Pancreas (tissue), 10 donors: ENCODE measurements at regions not wholly inside any gene's neighbourhood (a gene's known extent, or its start where the extent isn't known, plus 50 kb on each side); places are given as distances from the start of the nearest gene placed in this dataset.

Experiments used
- ATAC-seq, 4 donors: fragments of 200-7000 bp; cut with Tn5 transposase; one replicate each; pipeline versions ENCODE4 v1.8.0 to v1.9.1; 2020; ENCODE audit warnings: mild to moderate bottlenecking in 4 of 4, moderate library complexity in 4 of 4
- DNase-seq, 6 donors: peaks; one replicate each; pipeline ENCODE4 v3.0.0-alpha.2; 2020
- FAIRE-seq: peaks from 2 replicates; lab custom pipeline; 2012; peaks lifted over from hg19 to GRCh38; lab: Jason Lieb, UNC
- H3K27ac ChIP-seq, 4 donors: fragments of 200-600 bp; sonication (generic); 1 replicate in 3 of 4; 2 replicates in 1 of 4; pipeline versions ENCODE4 v1.5.0 to v1.8.0; 2020
- H3K27me3 ChIP-seq, 4 donors: fragments of 200-600 bp; one replicate each; pipeline ENCODE4 v1.8.0; 2021
- H3K36me3 ChIP-seq, 3 donors: fragments of 200-600 bp; sonication (generic) in 1 of 3; one replicate each; pipeline versions ENCODE4 v1.5.0 to v1.8.0; 2020 to 2021
- H3K4me1 ChIP-seq, 3 donors: fragments of 200-600 bp; one replicate each; pipeline ENCODE4 v1.8.0; 2021
- H3K4me3 ChIP-seq, 4 donors: fragments of 200-600 bp; sonication (generic) in 2 of 4; one replicate each; pipeline versions ENCODE4 v1.5.0 to v1.8.0; 2020 to 2021
- H3K9me3 ChIP-seq, 4 donors: fragments of 200-600 bp; one replicate each; pipeline ENCODE4 v1.8.0; 2021
- CTCF ChIP-seq, 4 donors: fragments of 200-600 bp; sonication (generic) in 3 of 4; IDR thresholded peaks; one replicate each; pipeline versions ENCODE4 v1.5.0 to v1.8.0; 2021; ENCODE audit warnings: antibody characterized with exemption in 4 of 4
- WGBS, 2 donors: extraction: QIAGEN DNeasy Blood & Tissue Kit; methylation state at CpG; one replicate each; pipeline ENCODE4 v1.1.7; 2013; 5-methylcytosine and 5-hydroxymethylcytosine counted together
- intact Hi-C, 3 donors: fragments of 100-400 bp; cut with DNase I; formaldehyde crosslinking; loops; one replicate each; pipeline versions ENCODE4 v1.11.1 to v1.14.2; 2022
- donor health status: healthy with polysubstance abuse.
- donor health status: DM: no; HTN: no; CAD: no; lungs with moderate emphysema.
- donor health status: DM: no; HTN: no; CAD: no.
- donor health status: control.
- donor health status: control.
- donor health status: Bipolar disorder and iron deficiency.
- donor health status: DM: yes; HTN: yes; CAD: no.
- donor health status: DM: no; HTN: no; CAD: no.
- donor health status: DM: no; HTN: no; CAD: no.
- donor health status: DM: yes; HTN: yes; CAD: no.

- ATAC-seq, result no peak
- WGBS, 2 donors, result 51 to 55% methylated on average over 3 of the region's 3 CpGs
- no peak for DNase-seq
- H3K27ac ChIP-seq, result no peak overlapping the region
- H3K4me3 ChIP-seq, result no peak overlapping the region
- intact Hi-C loops, result no loop called here
- no peaks in the 10 kb centered on the region for H3K4me1 ChIP-seq
- no peak for FAIRE-seq
- TF ChIP-seq CTCF (IDR thresholded peaks at IDR 0.05), result no peak
- no peaks in the 10 kb centered on the region for H3K27me3 ChIP-seq
- H3K9me3 ChIP-seq, result no peaks in the 10 kb centered on the region
- no peaks in the 10 kb centered on the region for H3K36me3 ChIP-seq
These were observed 164.8 kb upstream of the ADRA1B start for GRCh38 chr5:159751459-159751858.

- DNase-seq, result no peak
- 53 to 63% methylated on average over 7 of the region's 7 CpGs for WGBS, 2 donors
- H3K4me1 ChIP-seq, result no peaks in the 10 kb centered on the region
- TF ChIP-seq CTCF (IDR thresholded peaks at IDR 0.05), result no peak
- H3K36me3 ChIP-seq, result no peaks in the 10 kb centered on the region
- no peaks in the 10 kb centered on the region for H3K27me3 ChIP-seq
- H3K27ac ChIP-seq, result no peak overlapping the region
- no peak for ATAC-seq
- no peak for FAIRE-seq
- intact Hi-C loops, result no loop called here
- no peak overlapping the region for H3K4me3 ChIP-seq
- no peaks in the 10 kb centered on the region for H3K9me3 ChIP-seq
These were observed 163.5 kb upstream of the ADRA1B start for GRCh38 chr5:159752622-159753275.

GRCh38 chr5:159758189-159758588, 158.1 kb upstream of the ADRA1B start:
- DNase-seq (no peak), FAIRE-seq (no peak), ATAC-seq (no peak)
- Histone ChIP-seq H3K36me3 (no peaks in the 10 kb centered on the region), H3K4me3 (no peak overlapping the region), H3K9me3 (no peaks in the 10 kb centered on the region), H3K27me3 (no peaks in the 10 kb centered on the region), H3K27ac (no peak overlapping the region), H3K4me1 (no peaks in the 10 kb centered on the region)
- intact Hi-C loops, result no loop called here
- 49 to 67% methylated on average over 4 of the region's 4 CpGs for WGBS, 2 donors
- no peak for TF ChIP-seq CTCF (IDR thresholded peaks at IDR 0.05)

- no peak for TF ChIP-seq CTCF (IDR thresholded peaks at IDR 0.05)
- DNase-seq, result no peak
- WGBS, 2 donors, result 47 to 68% methylated on average over 4 of the region's 4 CpGs
- H3K4me3 ChIP-seq, result no peak overlapping the region
- FAIRE-seq, result no peak
- intact Hi-C loops, result no loop called here
- no peak for ATAC-seq
- no peaks in the 10 kb centered on the region for H3K27me3 ChIP-seq
- no peaks in the 10 kb centered on the region for H3K36me3 ChIP-seq
- H3K4me1 ChIP-seq, result no peaks in the 10 kb centered on the region
- no peak overlapping the region for H3K27ac ChIP-seq
- no peaks in the 10 kb centered on the region for H3K9me3 ChIP-seq
These were observed 156.4 kb upstream of the ADRA1B start for GRCh38 chr5:159759791-159760290.

GRCh38 chr5:159762921-159763320, 153.4 kb upstream of the ADRA1B start:
- intact Hi-C loops, result no loop called here
- Histone ChIP-seq H3K4me3 (no peak overlapping the region), H3K27me3 (no peaks in the 10 kb centered on the region), H3K36me3 (no peaks in the 10 kb centered on the region), H3K4me1 (no peaks in the 10 kb centered on the region), H3K9me3 (no peaks in the 10 kb centered on the region), H3K27ac (no peak overlapping the region)
- FAIRE-seq (no peak), DNase-seq (no peak), ATAC-seq (no peak)
- no peak for TF ChIP-seq CTCF (IDR thresholded peaks at IDR 0.05)
- WGBS, 2 donors, result 40 to 50% methylated on average over 2 of the region's 2 CpGs
